Endothelial cell of hepatic sinusoid (primary cell): ENCODE measurements at regions not wholly inside any gene's neighbourhood (a gene's known extent, or its start where the extent isn't known, plus 50 kb on each side); places are given as distances from the start of the nearest gene placed in this dataset.

ENCODE experiments used
- in situ Hi-C: cut with HindIII; loops from 2 replicates; pipeline ENCODE4 v1.10.0; 2017; ENCODE audit warnings: low sequenced_read_pairs

DNA sequence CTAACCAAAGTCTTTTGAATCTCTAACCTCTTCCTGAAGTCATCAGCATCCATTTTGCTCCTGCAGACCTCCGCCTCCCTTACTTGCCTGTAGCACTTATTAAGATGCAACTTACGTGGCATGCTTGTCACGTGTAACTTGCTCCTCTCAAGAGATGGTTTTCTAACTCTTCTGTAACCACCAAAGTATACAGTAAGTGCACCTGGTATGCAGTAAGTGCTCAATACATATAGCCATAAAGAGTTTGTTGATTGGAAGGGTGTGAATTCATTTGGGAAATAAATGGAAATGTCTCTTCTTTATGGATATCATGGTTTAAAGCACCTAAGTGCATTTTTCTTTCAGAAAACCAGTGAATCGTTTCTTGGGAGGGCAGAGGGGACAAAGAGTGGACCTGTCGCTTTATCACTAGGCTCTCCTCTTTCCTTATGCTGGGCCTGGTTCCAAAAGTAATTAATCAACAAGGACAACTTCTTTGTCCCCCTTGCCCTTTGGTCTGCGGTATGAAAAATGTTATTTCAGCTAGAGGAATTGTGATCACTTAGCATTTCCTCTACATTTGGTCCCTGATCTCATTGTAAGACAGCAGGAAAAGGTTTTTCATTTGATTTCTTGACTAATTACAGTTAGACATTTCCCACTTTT lies 370.0 kb upstream of the SPRED2 start:
- in situ Hi-C loops, result no loop called here

DNA sequence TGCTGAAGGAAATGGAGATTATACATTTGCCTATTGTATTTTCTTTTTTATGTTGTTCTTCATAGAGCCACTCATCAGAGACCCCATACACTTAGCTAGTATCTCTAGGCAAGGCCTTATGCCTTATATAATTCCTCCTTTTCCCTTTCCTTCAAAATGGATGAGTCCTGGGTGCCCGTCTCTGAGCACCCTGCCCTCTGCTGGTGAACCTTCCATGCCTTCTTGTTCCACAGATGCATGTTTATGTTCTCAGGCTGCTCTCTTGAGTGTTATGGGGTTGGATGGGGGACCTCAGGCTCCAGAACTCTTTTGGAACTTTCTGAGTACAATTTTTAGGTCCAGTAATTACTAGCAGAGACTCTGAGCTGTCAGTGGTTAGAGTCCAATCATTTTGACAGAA lies 368.6 kb upstream of the SPRED2 start:
- in situ Hi-C loops, result no loop called here

DNA sequence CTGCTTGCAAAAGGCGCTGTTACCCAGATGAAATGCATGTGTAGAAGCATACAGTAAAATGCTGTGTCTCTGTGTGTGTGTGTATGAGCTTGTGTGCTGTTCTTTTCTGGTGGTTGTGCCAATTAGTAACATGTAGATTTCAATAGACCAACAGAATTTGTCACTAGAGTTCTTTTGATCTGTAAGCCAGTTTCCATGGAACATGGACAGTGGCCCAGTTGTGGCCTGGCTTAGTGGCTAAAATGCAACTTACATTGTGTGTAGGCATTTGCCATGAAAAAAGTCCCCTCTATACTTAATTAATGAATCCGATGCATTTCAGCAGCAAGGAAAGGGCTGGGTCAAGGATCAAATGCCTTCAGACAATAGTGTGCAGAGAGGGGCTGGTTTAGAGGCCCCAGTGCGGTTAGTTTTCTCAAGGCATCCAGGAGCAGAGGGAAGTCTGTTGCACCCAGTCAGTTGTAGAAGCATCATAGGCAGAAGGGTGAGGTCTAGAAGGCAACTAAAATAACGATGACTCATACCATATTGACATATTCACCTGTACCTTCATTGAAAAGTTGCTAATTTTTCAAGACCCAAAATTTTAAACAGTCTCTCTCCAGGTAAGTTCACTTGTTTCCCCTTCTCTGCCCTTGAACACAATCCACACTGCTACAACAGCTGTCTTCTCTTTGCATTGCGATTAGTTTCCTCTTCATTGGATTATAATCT lies 366.9 kb upstream of the SPRED2 start:
- in situ Hi-C loops, result no loop called here

DNA sequence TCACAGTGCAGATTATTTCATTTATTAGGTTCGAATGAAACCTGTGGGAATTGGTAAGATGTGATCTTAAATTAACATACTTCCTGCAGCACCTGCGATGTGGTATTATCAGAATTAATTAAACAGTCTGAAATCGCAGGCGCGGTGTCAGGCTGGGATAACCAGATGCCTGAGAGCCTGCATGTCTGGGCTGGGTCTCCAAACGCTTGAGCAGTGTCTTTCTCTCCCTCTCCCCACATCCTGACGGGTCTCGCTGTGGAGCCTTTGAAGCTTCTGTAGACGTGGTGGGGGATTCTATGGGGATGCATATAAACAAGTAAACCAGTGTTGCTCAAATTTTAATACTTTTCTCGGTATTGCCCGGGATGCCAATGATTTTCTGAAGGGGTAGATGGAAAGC lies 366.2 kb upstream of the SPRED2 start:
- in situ Hi-C loops, result no loop called here

DNA sequence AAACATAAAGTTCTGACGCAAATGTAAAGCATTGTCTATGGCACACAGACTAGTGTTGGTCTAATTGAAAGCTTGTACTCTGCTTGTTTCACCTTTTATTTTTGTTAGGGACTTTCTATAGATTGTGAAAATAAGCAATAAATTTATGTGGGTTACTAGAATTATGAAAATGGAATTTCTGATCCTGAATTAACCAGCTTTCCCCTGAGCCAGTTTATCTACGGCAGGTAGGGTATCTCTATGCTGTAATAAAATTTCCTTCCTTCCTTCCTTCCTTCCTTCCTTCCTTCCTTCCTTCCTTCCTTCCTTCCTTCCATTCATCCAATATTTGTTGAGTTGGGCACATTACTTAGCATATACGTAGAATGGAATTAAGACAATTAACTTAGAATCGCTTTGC lies 362.6 kb upstream of the SPRED2 start:
- in situ Hi-C loops, result no loop called here

DNA sequence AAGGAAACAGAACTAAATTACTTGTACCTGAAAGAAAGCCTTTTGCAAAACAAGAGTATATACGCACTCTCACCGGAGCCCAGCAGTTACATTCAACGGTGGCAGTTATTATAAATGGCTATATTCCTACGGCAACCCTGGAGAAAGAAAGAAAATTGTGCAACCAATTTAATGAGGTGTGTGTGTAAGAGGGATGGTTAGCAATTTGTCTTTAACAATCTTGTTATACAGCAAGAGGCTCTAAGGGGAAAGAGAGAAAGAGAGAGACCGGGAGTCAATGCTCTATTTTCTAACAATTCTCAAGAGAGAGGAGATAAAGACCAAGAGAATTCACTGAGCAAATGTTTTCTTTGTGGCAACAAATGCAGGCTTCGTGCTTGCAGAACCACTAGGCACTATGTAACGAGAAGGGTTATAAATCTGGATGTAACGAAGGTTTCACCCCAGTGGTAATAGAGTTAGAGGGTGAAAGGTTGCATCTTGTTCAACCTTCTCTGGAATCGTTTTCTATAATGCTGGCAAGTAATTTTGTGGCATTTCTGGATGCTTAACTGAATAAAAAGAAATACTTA lies 359.1 kb upstream of the SPRED2 start:
- in situ Hi-C loops, result no loop called here

DNA sequence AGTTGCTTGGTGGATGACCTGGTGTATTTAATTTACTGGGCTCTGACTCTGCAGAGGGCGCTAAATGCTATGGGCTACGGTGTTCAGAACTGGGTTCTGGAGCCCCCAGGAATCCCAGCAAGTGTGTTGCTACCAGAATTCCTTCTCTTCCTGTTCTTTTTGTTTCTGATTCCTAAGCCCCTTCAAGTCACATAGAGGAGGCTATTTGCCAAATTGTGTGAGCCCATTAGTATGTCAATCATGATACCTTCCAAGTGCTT lies 358.2 kb upstream of the SPRED2 start:
- in situ Hi-C loops, result no loop called here

DNA sequence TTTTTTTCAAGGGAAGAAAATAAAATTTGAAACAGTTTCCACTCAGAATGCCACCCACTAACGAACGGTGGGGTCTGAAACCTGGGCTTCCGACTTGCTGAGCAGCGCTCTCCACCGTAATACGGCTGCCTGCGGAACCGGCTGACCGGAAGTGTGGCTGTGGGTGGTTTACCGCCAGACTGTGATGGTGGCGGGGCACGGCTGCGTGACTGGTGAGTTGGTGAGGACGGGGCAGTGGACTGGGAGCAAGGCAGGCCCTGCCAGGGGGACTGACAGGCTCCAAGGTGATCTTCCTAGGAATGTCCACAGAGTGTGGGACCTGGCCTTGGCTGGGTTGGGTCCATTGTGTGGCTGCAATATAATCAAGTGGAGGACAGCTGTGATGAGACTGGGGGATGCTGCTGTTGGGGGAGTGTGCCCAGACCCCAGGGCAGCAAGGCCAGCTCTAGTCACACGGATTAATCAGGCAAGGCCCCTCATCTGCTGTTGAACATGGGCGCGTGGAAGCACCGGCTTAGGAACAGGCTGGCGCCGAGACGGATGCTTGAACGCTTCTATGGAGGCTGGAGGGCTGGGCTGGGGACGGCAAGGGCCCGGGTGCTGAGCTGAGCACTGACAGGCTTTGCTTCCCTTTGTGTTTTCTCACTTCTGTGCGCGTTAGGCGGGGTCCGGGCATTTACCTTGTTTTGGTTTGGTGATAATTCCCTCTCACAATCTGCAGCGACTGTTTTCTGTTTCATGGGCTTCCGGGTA lies 357.7 kb upstream of the SPRED2 start:
- in situ Hi-C loops, result no loop called here

DNA sequence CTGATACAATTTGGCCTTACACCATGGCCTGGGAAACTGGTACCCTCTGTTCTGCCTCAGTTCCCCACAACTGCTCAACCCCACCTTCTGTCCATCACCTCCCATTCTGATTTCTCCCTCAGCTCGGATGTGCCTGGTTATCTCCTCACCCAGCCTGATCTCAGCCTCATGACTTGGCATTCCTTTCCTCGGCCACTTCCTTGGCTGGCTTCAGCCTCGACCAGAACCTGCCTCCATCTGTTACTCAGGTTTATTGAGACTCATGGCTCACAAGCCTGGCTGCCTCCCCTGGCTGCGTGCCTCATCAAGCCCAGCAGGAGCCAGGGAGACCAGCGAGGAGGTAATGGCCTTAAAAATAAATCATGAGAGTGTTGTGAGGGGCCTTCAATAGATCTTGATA lies 356.2 kb upstream of the SPRED2 start:
- in situ Hi-C loops, result no loop called here

DNA sequence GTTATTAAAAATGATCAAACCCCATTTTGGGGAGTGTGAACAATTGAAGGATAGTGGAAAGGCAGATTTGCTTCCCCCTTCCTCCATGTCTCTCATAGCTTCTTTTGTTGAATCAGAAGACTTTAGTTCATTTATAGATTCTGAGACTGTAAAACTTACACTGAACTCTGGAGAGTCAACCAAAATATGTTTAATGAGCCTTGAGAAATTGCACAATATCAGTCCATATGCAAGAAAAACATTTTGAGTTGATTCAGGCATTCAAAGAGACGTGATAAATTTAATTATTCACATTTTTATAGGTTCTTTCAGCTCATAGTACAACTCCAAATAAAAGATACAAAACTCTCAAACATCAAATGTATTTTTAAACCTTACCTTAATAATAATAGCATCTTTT lies 354.4 kb upstream of the SPRED2 start:
- in situ Hi-C loops, result no loop called here

DNA sequence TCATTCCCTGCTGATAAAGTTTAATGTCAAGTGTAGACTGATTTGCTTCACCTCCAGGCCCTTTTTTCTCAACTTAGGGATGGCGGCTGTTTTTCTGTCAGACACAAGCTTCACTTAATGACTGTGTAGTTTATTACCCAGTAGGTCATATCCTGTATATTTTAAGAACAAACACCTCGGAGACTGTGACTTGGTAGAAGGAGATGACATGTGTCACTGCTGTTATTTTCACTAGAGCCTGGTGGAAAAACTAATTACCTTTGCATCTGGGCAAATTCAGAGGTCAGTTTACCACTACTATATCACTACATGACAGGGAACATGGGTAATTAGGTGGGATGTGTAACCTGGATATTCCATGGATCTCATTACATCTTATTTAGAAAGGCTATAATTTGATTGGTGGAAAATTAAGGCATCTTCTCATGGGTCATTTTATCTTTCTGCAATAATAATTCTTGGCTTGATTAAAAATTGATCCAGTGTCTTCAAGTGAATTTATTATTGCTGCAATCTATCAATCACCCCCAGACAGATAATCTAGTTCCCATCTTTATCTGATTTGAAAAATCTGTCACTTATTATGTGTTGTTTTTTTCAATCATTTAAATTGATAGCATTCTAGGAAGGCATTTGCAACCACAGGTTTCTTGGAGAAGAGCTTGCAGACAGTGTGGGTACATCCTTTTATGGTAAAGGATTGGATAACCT lies 353.8 kb upstream of the SPRED2 start:
- in situ Hi-C loops, result no loop called here

DNA sequence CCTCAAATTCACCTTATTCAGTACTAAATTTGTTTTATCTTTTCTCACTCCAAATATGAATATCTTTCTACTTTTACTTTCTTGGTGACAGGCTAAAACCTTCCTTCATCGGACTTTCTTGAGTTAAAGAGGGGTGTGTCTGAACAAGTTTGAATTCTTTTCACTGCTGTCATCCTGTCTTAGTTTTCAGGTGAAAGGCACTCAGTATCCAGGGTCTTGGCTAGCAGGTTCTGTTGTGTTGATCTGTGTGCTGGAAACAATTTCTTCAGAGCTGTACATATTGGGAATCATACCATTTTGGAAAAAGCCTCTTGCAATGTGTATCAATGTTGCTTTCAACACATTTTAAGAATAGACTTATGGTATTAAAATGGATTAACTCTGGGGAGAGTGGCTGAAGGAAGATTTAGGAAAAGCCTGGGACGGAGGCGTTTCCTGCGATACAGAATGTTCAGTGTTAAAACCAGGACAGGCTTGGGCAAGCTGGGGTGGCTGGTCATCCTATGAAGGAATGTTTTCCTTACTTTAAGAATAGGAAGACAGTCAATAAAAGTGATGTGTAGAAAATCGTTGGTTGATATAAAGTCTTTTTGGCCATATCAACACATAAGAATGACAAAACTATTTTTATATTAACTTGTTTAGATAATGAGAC lies 350.7 kb upstream of the SPRED2 start:
- in situ Hi-C loops, result no loop called here

DNA sequence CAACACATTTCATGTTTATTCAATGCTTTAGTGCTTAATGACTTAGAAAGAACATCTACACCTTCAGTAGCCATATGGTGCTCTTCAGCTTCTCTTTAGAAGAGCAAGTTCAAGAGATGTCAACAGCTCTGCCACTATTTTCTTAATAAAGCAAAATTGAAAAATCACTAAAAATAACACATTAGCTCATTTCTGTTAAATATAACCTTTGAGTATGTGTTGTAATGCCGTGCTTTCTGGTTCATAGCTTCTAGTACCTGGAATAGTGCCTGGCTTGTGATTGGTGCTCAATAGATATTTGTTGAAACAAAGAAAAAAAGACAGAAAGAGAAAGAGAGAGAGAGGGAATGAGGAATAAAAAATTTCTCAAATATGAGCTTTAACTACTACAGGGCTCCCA lies 349.8 kb upstream of the SPRED2 start:
- in situ Hi-C loops, result no loop called here

DNA sequence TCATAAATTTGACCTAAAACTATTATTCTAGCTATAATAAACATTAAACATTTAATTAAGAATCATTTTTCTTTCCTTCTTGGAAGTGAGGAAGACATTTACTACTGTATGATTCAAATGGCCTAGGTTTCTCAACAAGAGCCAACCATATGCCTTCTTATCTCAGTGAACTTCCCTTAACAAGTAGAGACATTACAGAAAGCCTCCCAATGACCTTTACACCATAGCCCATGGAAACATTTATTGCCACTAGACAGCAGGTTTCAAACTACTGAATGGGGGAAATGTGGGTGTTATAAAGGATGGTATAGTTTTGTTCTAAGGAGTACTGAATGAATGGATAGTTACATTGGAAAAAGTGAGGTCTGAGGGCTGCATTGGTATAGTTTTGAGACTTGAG lies 349.4 kb upstream of the SPRED2 start:
- in situ Hi-C loops, result no loop called here

DNA sequence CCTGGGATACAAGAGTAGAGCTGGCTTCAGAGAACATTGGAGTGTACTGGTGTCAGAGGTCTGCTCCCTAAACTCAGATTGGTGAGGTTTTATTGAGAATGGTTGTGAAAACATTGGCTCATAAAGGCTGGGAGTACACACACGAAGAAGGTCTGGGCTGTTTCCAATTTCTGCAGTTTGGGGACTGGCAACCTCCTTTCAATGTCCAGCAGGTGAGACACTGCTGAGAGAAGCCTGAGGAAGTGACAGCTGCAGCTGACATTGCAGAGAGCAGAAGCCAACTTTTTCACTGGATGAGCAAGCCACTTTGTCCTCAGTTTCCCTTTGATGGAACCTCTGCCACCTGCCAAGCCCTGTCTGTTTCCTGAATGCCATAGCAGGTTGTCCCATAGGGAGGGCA lies 346.6 kb upstream of the SPRED2 start:
- in situ Hi-C loops, result no loop called here

DNA sequence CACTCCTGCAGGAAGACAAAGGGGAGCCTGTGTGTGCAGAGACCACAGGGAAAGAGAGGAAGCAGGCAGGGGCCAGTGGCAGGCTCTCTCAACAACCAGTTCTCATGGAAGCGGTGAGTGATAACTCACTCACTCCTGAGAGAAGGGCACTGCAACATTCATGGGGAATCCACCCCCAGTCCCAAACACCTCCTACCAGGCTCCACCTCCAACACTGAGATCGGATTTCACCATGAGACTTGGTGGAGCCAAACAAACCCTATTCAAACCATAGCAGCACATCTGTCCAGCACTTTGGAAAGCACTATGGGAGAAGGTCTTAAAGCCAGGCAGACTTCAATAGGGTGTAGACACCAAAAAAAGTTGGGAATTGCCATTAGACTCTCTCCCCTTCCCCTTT lies 345.7 kb upstream of the SPRED2 start:
- in situ Hi-C loops, result no loop called here

DNA sequence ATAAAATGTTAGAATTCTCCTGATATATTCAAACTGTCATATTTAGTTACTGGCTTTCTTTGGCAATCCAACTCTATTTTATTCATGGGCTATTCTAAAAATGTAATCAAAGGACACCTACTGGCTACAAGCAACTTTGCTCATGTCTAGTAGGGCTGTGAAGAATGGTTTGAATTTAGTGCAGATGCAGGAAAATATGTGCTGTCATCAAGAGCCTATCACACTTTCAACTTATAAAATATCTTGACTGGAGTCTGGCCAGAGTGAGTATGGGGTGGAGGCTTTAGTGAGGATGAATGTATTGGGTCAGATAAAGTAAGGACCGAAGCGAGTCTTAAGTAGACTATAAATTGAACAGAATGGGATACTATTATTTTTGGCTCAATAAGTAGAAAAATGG lies 343.4 kb upstream of the SPRED2 start:
- in situ Hi-C loops, result no loop called here

DNA sequence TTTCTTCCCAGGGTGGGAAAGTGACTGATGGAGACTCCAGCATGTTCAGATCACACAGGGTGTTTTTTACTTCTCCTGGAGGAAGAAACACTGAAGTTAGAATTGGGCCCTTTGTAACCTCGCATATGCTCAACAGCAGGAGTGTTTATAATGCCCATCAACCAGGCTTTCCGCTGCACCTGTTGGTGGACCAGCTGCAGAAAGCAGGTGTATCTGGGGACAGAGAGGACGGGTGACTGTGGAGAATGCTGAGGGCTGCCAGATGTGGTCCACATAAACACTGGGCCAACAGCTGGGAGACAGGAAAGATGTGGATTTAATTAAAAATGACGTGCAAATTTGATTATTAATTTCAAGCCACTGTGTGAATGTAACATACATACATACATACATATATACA lies 335.5 kb upstream of the SPRED2 start:
- in situ Hi-C loops, result no loop called here

DNA sequence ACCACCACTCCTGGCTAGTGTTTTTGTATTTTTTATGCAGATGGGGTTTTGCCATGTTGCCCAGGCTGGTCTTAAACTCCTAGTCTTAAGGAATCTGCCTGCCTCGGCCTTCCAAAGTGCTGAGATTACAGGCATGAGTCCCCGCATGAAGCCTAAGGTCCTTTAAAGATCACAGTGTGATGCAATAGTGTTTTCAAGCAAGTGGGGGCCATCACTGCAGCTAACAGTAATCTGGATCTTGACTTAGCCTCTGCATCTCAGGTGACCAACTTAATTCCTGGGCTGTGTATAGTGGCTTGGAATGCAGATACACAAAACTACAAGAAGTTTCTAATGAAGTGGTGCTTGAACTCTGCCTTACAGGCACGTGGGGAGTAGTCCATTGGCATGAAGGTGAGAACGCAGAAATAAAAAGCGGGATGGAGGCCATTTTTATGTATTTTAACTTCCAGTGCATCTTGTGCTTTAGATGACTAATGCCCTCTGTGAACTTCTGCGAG lies 334.4 kb upstream of the SPRED2 start:
- in situ Hi-C loops, result no loop called here

DNA sequence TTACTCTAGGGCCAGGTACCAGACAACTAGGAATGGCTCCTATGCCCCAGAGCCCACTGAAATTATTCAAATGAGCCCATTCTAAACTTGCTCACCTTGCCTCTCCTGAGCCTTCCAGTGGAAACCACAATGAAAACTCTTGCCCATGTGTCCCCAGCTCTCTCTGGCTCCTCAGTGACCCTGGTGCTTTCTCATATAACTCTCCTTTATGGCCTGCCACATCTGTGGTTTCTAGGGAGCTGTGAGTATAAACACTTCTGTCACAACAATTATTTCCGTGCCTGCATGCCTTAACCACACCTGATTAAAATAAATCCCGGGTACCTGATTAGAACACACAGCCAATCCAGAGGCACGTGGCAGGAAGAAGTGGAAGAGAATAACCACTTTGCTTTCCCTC lies 333.0 kb upstream of the SPRED2 start:
- in situ Hi-C loops, result no loop called here

DNA sequence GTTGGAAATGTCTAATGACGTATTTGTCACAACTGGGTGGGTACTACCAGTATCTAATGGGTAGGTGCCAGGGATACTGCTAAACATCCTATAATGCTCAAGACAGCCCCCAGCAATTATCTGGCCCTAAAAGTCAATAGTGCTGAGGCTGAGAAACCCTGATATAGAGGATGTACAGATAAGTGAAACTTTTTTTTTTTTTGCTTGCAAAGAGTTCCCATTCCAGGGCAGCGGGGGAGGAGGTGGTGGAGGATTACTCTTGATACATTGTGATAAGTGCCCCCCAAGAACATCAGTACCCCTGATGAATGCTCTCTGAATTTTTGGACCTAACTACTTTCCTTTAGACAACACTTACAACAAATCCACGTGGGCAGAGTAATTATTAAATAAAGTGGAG lies 329.7 kb upstream of the SPRED2 start:
- in situ Hi-C loops, result loop anchor here (5.0 kb wide), 1 partner anchor 50 kb away; no protein-coding TSS in a partner anchor
